ENCODE measurements at regions not wholly inside any gene's neighbourhood (a gene's known extent, or its start where the extent isn't known, plus 50 kb on each side); places are given as distances from the start of the nearest gene placed in this dataset.

DNA sequence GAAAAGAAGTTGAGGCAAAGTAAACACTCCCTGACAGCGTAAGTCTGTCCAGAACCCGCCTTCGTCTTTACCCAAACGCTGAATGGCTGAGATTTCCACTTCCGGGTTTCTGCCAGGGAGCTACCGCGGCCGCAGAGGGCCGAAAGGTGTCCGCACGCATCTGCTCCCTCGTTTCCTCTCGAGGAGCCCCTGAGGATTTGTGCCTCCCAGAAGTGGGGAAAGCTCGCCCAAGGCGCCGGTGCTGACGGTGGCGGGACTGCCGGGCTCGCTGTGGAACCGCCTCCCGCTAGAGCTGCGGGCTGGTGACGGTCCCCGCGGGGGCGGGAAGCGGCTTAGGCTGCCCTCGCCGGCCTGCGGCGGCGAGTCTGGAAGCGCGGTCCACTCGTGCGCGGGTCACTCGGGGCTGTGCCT is 1760.2 kb upstream of the DEFB115 start:
- TF ChIP-seq, protein P1, sequence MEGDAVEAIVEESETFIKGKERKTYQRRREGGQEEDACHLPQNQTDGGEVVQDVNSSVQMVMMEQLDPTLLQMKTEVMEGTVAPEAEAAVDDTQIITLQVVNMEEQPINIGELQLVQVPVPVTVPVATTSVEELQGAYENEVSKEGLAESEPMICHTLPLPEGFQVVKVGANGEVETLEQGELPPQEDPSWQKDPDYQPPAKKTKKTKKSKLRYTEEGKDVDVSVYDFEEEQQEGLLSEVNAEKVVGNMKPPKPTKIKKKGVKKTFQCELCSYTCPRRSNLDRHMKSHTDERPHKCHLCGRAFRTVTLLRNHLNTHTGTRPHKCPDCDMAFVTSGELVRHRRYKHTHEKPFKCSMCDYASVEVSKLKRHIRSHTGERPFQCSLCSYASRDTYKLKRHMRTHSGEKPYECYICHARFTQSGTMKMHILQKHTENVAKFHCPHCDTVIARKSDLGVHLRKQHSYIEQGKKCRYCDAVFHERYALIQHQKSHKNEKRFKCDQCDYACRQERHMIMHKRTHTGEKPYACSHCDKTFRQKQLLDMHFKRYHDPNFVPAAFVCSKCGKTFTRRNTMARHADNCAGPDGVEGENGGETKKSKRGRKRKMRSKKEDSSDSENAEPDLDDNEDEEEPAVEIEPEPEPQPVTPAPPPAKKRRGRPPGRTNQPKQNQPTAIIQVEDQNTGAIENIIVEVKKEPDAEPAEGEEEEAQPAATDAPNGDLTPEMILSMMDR (IDR thresholded peaks at IDR 0.05; ENCODE audit: low read length): no peak
- TF ChIP-seq EZH2phosphoT487 (IDR thresholded peaks at IDR 0.05; ENCODE audit: low read length): no peak
